ENCODE measurements at regions not wholly inside any gene's neighbourhood (a gene's known extent, or its start where the extent isn't known, plus 50 kb on each side); places are given as distances from the start of the nearest gene placed in this dataset.
"Not testable (repeated sequence)": the region's sequence is repeated elsewhere in the genome, so short reads cannot be mapped to it uniquely, and the experiment has no call there.

DNA sequence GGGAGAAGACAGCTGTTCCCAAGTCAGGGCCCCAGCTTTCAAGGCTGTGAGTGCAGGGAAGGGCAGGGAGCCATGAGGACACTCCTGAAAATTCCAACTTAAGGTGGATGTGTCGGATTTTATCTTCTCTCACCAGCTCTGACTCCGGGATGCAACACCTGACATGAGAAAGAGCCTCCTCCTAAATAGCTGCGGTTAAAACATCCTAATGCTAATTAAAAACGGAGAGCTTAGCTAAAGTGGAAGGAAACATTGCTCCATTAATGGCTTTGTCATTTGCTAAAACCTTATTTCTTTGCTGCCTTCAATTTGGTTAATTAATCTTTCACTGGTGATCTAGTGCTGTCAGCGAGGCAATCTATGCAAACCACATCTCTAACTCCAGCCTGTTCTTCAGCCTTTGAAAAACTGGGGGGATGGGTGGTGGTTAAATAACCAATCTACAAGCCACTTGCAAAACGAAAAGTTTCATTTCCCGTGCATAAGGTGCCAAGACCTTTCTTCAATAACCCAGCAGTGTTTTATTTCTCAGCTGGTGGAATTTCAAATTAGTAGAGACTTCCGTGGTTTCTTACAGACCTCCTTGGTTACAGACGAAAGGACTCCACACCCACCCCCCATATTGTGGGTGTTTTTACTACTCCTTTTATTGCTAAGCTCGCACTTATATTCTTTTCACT is 379.6 kb downstream of the MLLT3 start:
- in situ Hi-C loops (cut with MboI; ENCODE audit: low sequenced_read_pairs) = no loop called here

DNA sequence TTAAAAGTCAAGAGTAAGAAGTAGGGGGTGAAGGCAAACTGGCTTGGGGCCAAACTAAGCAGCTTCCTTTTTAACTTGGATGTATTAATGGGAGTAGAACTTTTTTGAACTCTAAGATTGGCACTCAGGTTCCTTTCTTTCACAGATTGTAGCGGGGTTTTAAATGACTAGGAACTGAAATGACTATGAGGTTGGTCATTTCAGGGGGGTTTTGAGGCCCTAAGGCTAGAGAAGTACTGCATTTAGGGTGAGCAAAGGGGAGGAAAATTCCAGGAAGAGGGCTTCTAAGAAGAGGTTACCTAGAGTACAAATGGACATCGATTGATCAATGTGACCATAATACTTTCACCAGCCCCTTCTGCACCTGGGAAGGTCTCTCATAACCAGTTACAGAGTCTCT is 381.8 kb downstream of the MLLT3 start:
- in situ Hi-C loops (cut with MboI; ENCODE audit: low sequenced_read_pairs) = no loop called here

DNA sequence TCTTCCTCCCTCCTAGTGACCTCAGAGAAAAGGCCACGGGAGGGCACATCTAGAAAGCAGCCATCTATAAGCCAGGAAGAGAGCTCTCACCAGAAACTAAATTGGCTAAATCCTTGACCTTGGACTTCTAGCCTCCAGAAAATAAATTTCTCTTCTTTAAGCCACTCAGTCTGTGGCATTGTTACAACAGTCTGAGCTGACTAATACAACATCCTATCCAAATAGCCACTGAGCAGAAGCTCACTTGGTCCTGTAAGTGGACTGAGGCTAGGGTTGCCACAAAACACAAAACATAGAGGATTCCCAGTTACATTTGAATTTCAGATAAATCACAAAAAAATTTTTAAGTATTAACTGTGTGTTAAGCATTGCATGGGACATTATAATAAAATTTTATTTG is 383.4 kb downstream of the MLLT3 start:
- in situ Hi-C loops (cut with MboI; ENCODE audit: low sequenced_read_pairs) = no loop called here

DNA sequence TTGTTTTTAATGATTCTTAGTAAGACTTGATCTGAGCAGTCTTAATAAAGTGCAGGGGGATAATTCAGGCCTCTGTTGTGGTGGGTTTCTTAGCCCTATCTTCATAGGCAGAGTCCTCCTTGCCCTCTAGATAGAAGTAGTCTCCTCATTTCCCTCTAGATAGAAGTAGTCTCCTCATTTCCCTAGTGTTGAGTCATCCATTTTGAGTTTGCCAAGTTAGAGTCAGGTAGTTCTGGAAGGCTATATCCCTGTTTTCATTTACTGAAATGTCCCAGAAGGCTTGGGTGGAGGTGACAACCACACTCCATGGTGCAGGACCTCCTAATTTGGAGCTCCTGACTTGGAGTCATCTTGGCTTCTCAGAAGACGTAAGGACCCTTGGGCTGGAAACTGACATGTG is 384.6 kb downstream of the MLLT3 start:
- in situ Hi-C loops (cut with MboI; ENCODE audit: low sequenced_read_pairs) = no loop called here

DNA sequence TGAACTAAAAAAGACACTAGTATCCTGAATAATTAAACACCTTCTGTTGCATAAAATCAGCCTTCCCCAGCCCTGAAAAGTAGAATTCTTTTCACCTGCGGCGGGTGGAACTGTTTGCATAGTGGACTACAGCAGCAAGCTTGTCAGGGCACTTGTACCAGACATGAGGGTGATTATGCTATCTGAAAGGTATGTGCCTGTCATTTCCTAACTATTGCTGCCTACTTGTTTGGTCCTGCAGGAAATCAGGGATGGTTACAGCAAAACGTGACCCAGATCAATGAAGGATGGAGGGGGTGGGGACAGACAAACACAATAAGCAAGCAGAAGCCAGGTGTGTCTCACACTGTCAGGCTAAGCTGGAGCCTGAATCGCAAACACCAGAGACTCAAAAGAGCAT is 385.6 kb downstream of the MLLT3 start:
- in situ Hi-C loops (cut with MboI; ENCODE audit: low sequenced_read_pairs) = no loop called here

DNA sequence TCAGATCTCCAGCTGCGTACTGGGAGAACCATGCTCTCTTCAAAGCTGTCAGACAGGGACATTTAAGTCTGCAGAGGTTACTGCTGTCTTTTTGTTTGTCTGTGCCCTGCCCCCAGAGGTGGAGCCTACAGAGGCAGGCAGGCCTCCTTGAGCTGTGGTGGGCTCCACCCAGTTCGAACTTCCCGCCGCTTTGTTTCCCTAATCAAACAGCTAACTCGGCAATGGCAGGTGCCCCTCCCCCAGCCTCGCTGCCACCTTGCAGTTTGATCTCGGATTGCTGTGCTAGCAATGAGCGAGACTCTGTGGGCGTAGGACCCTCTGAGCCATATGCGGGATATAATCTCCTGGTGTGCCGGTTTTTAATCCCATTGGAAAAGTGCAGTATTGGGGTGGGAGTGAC is 387.1 kb downstream of the MLLT3 start:
- in situ Hi-C loops (cut with MboI; ENCODE audit: low sequenced_read_pairs) = not testable (repeated sequence)

DNA sequence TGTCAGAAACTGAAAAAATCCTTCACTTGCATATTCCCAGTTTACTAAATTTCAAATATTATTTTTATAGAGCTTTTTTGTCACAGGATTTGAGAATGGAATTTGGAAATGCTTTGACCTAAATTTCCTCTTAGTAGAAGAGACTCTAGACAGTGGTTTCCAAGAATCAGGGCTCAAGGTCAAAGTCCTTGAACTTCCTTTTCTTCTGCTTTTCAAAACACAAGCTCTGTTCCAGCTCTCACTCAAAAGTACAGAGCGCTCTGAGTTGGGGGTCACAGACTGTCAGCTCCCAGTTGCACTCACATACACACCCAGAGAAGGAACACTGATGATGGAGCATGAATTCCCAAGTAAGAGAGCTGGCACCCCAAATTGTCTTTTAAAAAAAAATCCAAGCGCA is 394.2 kb downstream of the MLLT3 start:
- in situ Hi-C loops (cut with MboI; ENCODE audit: low sequenced_read_pairs) = no loop called here

DNA sequence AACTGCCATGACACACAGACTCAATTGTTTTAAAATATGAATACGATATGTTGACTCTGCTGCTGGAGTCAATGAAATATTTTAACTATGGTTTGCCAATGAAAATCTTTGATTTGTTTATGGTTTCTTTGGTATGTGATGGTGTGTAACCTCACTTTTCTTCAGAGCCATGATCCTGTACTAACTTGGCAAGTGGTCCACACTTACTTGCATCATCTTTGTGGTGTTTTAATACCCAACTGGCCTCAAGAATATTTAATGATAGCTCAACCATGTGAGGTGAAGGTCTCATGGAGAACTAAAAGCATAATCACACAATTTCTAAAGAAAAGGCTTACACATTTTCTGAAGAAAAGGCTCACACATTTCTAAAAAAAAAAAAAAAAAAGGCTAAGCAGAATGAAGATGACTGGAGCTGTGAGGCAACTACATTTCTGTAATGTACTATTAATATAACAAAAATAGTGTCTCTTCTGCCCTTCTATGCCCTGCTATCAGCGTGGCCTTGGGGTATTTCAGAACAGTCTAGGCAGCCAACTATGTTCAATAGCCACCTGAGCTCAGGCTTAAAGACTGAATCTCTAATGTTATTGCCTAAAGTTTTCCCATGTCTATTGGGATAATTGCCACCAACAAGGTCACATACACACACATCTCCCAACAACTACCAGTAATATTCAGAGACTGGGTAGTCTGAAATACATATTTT is 395.0 kb downstream of the MLLT3 start:
- in situ Hi-C loops (cut with MboI; ENCODE audit: low sequenced_read_pairs) = no loop called here

DNA sequence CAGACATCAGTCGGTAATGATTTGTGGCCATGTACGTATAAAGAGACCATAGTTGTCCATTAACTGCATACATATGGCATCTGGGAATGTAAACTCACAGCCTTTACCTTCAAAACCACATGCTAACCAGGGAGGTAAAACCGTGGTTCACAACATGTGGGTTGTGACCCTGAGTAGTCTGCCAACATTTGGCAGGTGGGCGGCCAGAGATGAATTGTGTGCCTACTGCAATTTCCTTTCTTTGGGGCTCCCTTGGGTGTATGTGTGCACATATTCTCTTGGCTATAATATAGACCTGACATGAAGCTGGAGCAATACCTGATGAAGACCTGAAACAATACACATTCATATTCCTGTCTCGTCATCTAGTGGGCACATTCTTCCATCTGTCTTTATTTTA is 396.0 kb downstream of the MLLT3 start:
- in situ Hi-C loops (cut with MboI; ENCODE audit: low sequenced_read_pairs) = no loop called here

DNA sequence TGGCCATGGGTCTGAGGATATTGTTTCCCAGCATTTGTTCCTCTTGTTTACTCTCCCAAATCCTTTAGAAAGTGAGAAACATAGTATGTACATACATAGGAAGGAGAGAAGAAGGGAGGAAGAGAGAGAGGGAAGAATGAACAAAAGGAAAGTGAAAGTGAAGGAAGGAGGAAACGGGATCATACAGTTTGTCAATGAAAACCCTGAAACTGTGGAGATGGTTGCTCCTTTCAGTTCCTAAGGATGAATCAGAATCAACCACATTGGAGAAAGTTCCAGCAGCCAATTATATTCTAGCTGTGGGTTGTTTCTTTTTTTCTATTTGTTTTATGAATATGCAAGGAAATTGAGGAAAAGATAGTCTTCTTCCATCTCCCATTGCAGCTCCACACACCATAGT is 396.5 kb downstream of the MLLT3 start:
- in situ Hi-C loops (cut with MboI; ENCODE audit: low sequenced_read_pairs) = no loop called here

DNA sequence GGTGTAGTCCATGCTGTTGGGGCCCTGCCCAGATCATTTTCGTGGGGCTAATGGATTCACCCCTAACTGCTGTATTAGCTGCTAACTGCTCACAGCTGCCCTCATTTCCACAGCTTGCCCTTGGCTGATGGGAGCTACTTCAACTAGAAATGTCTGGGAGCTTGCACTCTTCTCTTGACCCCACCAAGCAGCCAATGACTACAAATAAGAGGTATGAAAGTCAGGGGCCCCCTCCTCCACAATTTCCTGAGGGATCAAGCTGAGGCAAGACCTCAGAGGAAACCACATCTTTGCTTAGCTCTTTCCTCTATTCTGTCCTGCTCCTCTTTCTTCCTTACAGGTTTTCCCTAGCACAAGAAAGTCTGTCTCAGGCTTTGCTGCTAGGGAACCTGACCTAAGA is 397.5 kb downstream of the MLLT3 start:
- in situ Hi-C loops (cut with MboI; ENCODE audit: low sequenced_read_pairs) = no loop called here

DNA sequence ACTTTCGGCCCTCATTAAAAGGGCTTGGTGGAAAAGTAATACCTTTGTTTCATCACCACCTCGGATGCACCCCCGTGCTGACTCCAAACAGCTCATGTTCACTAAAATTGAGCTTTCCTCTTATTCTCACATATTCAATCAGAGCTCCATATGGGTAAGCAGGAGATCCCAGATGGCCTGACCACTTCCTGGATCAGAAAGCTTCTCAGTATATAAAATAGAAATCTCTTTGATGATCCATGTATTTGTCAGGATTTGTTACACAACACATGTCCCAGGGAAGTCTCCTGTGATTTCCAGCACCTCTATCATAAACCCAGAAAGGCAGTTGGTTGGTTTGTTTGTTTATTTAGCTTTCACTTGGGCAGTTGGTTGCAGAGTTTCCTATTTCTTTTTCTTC is 402.0 kb downstream of the MLLT3 start:
- in situ Hi-C loops (cut with MboI; ENCODE audit: low sequenced_read_pairs) = no loop called here

DNA sequence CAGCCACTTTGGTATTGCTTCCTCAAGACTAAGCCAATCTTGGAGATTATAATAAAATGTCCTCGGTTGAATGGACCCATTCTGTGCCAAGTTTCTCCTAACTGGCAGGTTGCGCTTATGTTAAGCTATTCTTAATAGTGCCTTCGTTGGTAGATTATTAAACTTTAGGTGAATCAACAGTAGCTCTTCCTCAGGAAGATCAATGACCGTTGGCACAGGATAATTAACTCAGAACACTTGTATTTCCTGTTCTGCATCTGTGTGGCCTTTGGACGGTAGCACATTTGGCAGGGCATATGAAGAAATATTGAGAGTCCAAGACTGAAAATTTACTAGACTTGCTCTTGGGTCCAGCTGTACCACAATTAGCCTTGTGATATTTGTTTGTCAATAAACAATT is 402.9 kb downstream of the MLLT3 start:
- in situ Hi-C loops (cut with MboI; ENCODE audit: low sequenced_read_pairs) = no loop called here

DNA sequence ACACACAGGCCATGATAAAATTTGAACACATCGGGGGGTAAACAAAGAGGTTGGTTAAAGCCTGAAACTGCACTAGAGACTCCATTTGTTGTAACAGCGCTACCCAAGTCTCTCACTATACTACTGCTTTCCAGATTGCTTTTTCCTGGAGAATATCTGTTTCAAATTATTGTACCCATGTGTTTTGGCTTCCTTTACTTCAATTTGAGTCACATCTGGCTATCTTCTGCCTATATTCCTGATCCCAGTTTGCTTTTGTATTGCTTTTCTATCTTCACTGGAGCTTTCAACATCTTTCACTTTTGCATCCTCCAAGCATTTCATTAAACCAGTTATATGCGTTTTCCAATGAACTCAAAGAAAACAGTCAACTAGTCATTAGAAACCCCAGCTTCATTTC is 404.7 kb downstream of the MLLT3 start:
- in situ Hi-C loops (cut with MboI; ENCODE audit: low sequenced_read_pairs) = no loop called here

DNA sequence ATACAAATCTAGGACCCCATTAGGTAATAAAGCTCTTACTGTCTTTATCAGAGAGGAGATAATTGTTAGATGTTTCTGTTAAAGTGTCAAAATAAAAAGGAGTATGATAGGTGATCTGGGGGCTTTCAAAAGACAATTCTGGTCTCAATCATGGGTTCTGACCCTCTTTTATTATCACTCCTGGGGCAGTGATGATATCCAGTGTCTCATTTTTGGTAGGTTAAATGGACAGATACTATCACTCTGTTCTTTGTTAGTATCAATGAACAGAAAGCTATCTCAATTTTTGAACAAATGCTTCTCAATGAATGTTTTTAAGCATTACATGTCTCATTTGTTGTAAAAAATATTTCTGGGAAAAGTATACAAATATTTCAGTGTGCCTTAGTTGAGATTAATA is 405.9 kb downstream of the MLLT3 start:
- in situ Hi-C loops (cut with MboI; ENCODE audit: low sequenced_read_pairs) = no loop called here

DNA sequence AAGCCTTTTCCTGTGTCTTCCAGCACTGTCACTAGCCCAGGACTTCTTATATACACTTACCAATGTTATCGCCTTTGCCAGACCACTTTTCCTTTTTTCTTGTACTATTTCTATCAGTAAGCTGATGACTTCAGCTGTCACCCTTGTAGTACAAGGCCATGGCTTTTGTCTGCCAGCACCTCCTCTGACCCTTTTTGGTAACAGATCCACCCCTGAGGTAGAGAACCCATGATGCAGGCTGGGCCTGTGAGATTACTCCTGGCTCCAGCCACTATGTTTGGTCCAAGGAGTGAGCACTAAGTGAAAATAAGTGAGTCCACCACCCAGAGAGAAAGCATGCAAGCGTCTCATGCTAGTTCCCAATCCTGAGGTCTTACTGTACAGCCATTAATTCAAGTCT is 406.7 kb downstream of the MLLT3 start:
- in situ Hi-C loops (cut with MboI; ENCODE audit: low sequenced_read_pairs) = no loop called here

DNA sequence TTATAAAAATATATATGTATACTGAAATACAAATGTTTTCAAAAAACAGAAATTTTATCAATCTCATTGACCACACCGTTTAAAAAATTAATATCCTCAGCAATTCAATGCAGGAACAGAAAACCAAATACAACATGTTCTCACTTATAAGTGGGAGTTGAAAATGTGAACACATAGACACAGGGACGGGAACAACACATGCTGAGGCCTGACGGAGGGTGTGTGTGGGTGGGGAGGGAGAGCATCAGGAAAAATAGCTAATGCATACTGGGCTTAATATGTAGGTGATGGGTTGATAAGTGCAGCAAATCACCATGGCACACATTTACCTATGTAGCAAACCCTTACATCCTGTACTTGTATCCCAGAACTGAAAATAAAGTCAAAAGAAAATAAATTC is 409.5 kb downstream of the MLLT3 start:
- in situ Hi-C loops (cut with MboI; ENCODE audit: low sequenced_read_pairs) = no loop called here

DNA sequence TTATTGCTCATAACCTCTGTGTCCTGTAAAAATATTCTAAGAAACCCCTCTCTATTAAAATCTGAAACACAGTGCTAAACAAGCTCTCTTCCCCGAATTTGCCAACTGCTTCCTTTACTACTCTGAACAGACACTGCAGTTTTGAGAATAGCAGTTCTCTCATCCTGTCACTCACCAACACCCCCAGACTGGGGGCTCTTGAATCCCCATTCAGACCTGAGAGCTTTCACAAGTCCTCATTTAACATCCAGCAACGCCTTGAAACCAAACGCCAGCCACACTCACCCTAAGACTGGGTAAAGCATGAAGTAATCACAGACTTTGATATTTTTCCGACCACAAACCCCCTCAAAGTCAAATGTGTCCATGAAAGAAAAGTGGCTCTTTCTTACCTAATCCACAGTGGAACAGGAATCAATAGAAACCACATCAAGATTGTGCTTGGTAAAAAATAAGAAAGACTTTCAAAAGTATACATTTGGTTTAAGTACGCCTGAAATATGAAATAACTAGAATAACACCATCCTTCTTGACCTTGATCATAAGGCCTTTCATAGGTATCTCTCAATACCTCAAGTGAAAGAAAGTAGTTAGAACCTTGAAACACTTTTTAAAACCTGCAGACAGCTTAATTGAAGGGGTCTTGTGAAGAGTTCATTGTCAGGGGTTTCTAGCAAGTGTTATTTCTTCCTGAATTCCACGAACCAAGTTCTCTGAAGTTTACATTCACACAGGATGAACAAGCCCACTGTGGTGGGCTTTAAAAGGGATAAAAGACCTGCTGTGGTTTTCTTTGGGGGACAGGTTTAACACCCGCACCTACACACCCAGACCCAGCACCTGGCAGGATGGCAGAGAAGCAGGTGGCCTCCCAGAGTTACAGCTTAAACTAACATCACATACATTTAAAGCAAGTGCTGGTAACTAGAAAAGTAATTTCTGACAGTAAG is 412.6 kb downstream of the MLLT3 start:
- in situ Hi-C loops (cut with MboI; ENCODE audit: low sequenced_read_pairs) = no loop called here

DNA sequence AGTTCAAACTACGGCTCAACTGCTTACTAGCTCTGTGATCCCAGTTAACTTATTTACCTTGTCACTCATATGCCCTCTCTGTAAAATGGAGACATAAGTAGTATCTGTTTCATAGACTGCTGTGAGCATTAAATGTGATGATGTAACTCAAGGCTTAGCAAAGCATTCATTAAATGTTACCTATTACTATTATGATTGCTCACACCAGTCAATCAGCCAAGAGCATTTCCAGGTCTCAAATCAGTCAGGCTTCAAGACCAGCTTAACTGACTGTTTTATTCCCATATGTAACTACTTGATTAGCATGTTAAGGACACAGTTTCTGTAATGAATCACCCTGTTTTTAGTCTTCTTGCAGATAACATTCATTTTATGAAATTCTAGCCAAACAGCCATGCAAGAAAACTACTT is 413.3 kb downstream of the MLLT3 start:
- in situ Hi-C loops (cut with MboI; ENCODE audit: low sequenced_read_pairs) = no loop called here

DNA sequence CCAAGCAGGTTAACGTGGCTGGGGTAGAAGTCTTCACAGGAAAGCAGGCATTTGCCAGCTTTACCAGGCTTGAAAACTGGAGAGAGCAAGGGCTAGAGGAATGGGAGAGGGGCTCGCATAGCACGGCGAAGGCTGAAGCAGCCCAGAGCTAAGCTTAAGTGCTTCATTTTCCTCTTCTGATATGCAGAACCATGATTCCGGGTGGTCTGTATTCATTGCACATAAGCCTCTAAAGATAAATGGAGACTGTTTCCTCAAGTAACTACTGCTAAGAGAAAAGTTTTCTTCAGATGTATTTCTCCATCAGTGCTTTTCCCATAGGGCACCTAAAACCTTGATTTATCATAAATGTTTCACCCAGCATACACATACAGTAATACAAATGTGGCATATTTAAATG is 414.1 kb downstream of the MLLT3 start:
- in situ Hi-C loops (cut with MboI; ENCODE audit: low sequenced_read_pairs) = no loop called here

DNA sequence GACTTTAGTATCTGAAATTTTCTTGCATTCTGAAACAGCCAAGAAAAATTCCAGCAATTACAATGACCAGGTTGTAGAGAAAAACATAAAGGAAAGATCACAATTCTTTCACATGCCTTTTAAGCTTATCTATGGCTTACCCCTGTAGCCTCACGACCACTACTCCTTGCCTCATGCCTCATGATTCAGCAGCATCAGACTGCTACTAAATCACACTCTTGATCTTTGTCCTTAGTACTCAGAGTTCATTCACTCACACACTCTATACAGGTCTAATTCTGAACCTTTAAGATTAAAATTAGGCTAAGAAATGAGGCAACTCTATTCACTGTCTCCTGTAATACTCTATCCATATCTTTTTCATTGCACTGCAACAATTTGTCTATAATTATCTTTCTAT is 415.1 kb downstream of the MLLT3 start:
- in situ Hi-C loops (cut with MboI; ENCODE audit: low sequenced_read_pairs) = no loop called here

DNA sequence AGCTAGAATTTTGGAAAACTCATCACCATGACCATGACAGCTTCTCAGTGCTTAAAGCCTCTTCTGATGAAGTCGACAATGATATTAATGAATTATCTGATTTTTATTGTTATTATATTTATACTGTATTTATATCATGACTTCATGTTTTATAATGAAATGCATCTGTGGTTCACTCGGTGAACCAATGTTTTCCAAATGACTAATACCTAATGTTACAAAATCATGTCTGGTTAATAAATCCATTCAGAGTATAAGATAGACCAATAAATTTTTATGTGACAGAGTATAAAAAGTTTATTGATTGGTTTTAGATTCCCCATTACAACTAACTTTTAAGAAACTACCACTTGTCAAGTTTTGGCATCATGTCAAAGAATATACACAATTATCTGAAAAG is 416.5 kb downstream of the MLLT3 start:
- in situ Hi-C loops (cut with MboI; ENCODE audit: low sequenced_read_pairs) = no loop called here
